Endothelial cell of umbilical vein (primary cell): ENCODE measurements at regions not wholly inside any gene's neighbourhood (a gene's known extent, or its start where the extent isn't known, plus 50 kb on each side); places are given as distances from the start of the nearest gene placed in this dataset.

Experiments
- BruUV-seq: library from RNA; stranded (reverse); fragments of 400-500 nt; replicated peaks from 2 replicates; lab custom pipeline; 2021; lab: Mats Ljungman, UMichigan
- CTCF ChIA-PET: fragments of 300-600, 350-600 bp; sonication (Branson Sonifier 250); formaldehyde crosslinking; loops from one replicate; lab custom pipeline; 2021; ENCODE audit warnings: antibody characterized with exemption, inconsistent platforms; lab: Charles Lee
- POLR2A ChIA-PET: fragments of 300-600, 350-600 bp; sonication (Branson Sonifier 250); formaldehyde crosslinking; loops from one replicate; lab custom pipeline; 2021; ENCODE audit warnings: antibody characterized with exemption, inconsistent platforms; lab: Charles Lee
- DNase-seq: peaks from one replicate; pipeline ENCODE4 v3.0.0-alpha.2; 2011; ENCODE audit warnings: low read depth, low spot score
- FAIRE-seq: peaks from 2 replicates; lab custom pipeline; 2011; peaks lifted over from hg19 to GRCh38; lab: Jason Lieb, UNC
- H2AFZ ChIP-seq: 2 replicates; pipeline ENCODE4 v1.6.0; 2012; ENCODE audit warnings: low read depth, low read length, control low read depth, inconsistent platforms
- H3K27ac ChIP-seq: 2 replicates; pipeline ENCODE4 v1.5.1; 2011; ENCODE audit warnings: low read depth, mild to moderate bottlenecking, control low read depth, low read length, moderate library complexity; ENCODE audit not compliant: insufficient read depth
- H3K27me3 ChIP-seq, 2 experiments: 2 replicates each; pipeline versions ENCODE4 v1.6.0 to v1.6.1; 2011; ENCODE audit warnings: low read length in 2 of 2, mixed read lengths in 1 of 2; ENCODE audit not compliant: control insufficient read depth in 2 of 2, insufficient read depth in 2 of 2
- H3K36me3 ChIP-seq, 2 experiments: 2 replicates in 1 of 2; 3 replicates in 1 of 2; pipeline ENCODE4 v1.5.1; 2011; ENCODE audit warnings: low read length in 2 of 2, mild to moderate bottlenecking in 1 of 2, moderate library complexity in 1 of 2; ENCODE audit not compliant: control insufficient read depth in 2 of 2, insufficient read depth in 2 of 2; ENCODE audit errors: extremely low read depth in 1 of 2
- H3K4me1 ChIP-seq: 3 replicates; pipeline ENCODE4 v1.5.1; 2011; ENCODE audit warnings: mild to moderate bottlenecking, low read length; ENCODE audit not compliant: control insufficient read depth, insufficient read depth; ENCODE audit errors: extremely low read depth
- H3K4me2 ChIP-seq: 2 replicates; pipeline ENCODE4 v1.6.1; 2011; ENCODE audit warnings: low read length, control low read depth, mixed read lengths; ENCODE audit not compliant: insufficient read depth
- H3K4me3 ChIP-seq, 3 experiments: fragments of 200-600 bp in 1 of 3; sonication (generic), shearing (Covaris generic) in 1 of 3; replicated peaks in 1 of 3; 2 replicates each; pipeline ENCODE4 v1.5.1; 2011 to 2016; ENCODE audit warnings: control low read depth in 3 of 3, low read length in 3 of 3, mild to moderate bottlenecking in 2 of 3, inconsistent platforms in 1 of 3, low read depth in 1 of 3, moderate library complexity in 1 of 3; ENCODE audit not compliant: insufficient read depth in 1 of 3
- H3K79me2 ChIP-seq: 2 replicates; pipeline ENCODE4 v1.6.0; 2012; ENCODE audit warnings: low read length, inconsistent platforms; ENCODE audit not compliant: control insufficient read depth, insufficient read depth
- H3K9ac ChIP-seq: replicated peaks from 2 replicates; pipeline ENCODE3; 2011; ENCODE audit warnings: low read length, control low read depth; ENCODE audit not compliant: insufficient read depth; ENCODE audit errors: extremely low read depth
- H3K9me1 ChIP-seq: replicated peaks from 3 replicates; pipeline ENCODE4 v1.6.0; 2011; ENCODE audit warnings: mild to moderate bottlenecking, low read length; ENCODE audit not compliant: control insufficient read depth, insufficient read depth; ENCODE audit errors: extremely low read depth
- H3K9me3 ChIP-seq: replicated peaks from 2 replicates; pipeline ENCODE4 v1.5.1; 2012; ENCODE audit warnings: low read length, inconsistent platforms; ENCODE audit not compliant: control insufficient read depth, insufficient read depth
- H4K20me1 ChIP-seq: replicated peaks from 2 replicates; pipeline ENCODE3; 2011; ENCODE audit warnings: mild to moderate bottlenecking, low read length; ENCODE audit not compliant: control insufficient read depth, insufficient read depth; ENCODE audit errors: extremely low read depth
- CTCF ChIP-seq, 2 donors: IDR thresholded peaks; 1 replicate in 1 of 2; 2 replicates in 1 of 2; pipeline ENCODE4 v1.5.1; 2011; ENCODE audit warnings: low read length in 2 of 2, mild to moderate bottlenecking in 2 of 2, moderate library complexity in 2 of 2, control low read depth in 1 of 2, inconsistent platforms in 1 of 2, low read depth in 1 of 2; ENCODE audit not compliant: insufficient read depth in 1 of 2; ENCODE audit errors: extremely low read depth in 1 of 2
- EZH2 ChIP-seq: IDR thresholded peaks from 2 replicates; pipeline ENCODE4 v1.6.1; 2012; ENCODE audit warnings: borderline replicate concordance, low read depth, mild to moderate bottlenecking, moderate library complexity, low read length, inconsistent platforms; ENCODE audit not compliant: severe bottlenecking
- FOS ChIP-seq: IDR thresholded peaks from 2 replicates; pipeline ENCODE4 v1.6.1; 2011; ENCODE audit warnings: mild to moderate bottlenecking, low read length, moderate library complexity, borderline replicate concordance; ENCODE audit not compliant: insufficient read depth
- GATA2 ChIP-seq: IDR thresholded peaks from 2 replicates; pipeline ENCODE4 v1.7.0; 2011; ENCODE audit warnings: low read depth, mild to moderate bottlenecking, moderate library complexity, mixed read lengths, low read length; ENCODE audit not compliant: insufficient read length, insufficient read depth
- JUN ChIP-seq: IDR thresholded peaks from 2 replicates; pipeline ENCODE4 v1.6.1; 2011; ENCODE audit warnings: borderline replicate concordance, low read depth; ENCODE audit not compliant: insufficient read length, insufficient read depth
- MAX ChIP-seq: IDR thresholded peaks from 2 replicates; pipeline ENCODE4 v1.6.1; 2011; ENCODE audit not compliant: insufficient read depth, insufficient read length
- MYC ChIP-seq: IDR thresholded peaks from one replicate; pipeline ENCODE4 v1.6.1; 2011; ENCODE audit warnings: mild to moderate bottlenecking, low read depth, low read length
- POLR2A ChIP-seq: IDR thresholded peaks from 2 replicates; pipeline ENCODE4 v1.6.1; 2012; ENCODE audit warnings: low read depth, mild to moderate bottlenecking, control low read depth, low read length
- POLR2AphosphoS5 ChIP-seq: IDR thresholded peaks from 2 replicates; pipeline ENCODE4 v1.6.1; 2012; ENCODE audit warnings: low read depth, mild to moderate bottlenecking, control low read depth, low read length, moderate library complexity; ENCODE audit not compliant: insufficient read depth
- dilution Hi-C: fragments of 300-500 bp; cut with MboI; formaldehyde crosslinking; loops from one replicate; pipeline ENCODE4 v1.15.0; 2019; ENCODE audit warnings: low sequenced_read_pairs; ENCODE audit not compliant: extremely low pct_ligation_motif_present
- intact Hi-C: fragments of 100-400 bp; cut with micrococcal nuclease; formaldehyde crosslinking; loops from one replicate; pipeline ENCODE4 v1.10.0; 2022

GRCh38 chr1:177800400-177801088, 169.3 kb downstream of the SEC16B start:
- no peaks in the 10 kb centered on the region for H3K27me3 ChIP-seq
- ChIA-PET POLR2A (no interaction called here), CTCF (no interaction called here)
- H3K79me2 ChIP-seq: no peaks in the 10 kb centered on the region
- dilution Hi-C loops (no loop called here), intact Hi-C loops (no loop called here)
- no peak for TF ChIP-seq FOS
- no peak for TF ChIP-seq POLR2AphosphoS5
- TF ChIP-seq JUN: no peak
- TF ChIP-seq EZH2: no peak
- TF ChIP-seq POLR2A: no peak
- TF ChIP-seq MYC: no peak
- TF ChIP-seq GATA2: no peak
- no peak for TF ChIP-seq CTCF (IDR thresholded peaks at IDR 0.05; ENCODE audit: extremely low read depth in 1 of 2, insufficient read depth in 1 of 2, low read depth in 1 of 2, low read length in 2 of 2)
- TF ChIP-seq MAX: no peak
- no peak overlapping the region for H3K9ac ChIP-seq
- H3K36me3 ChIP-seq: no peaks in the 10 kb centered on the region
- H2AFZ ChIP-seq: no peak overlapping the region
- no peak overlapping the region for H3K4me3 ChIP-seq
- H3K9me3 ChIP-seq: no peaks in the 10 kb centered on the region
- no peak for DNase-seq
- no peaks in the 10 kb centered on the region for H3K9me1 ChIP-seq
- H3K27ac ChIP-seq: no peak overlapping the region
- no peaks in the 10 kb centered on the region for H3K4me1 ChIP-seq
- no peaks in the 10 kb centered on the region for H4K20me1 ChIP-seq
- no peak overlapping the region for H3K4me2 ChIP-seq
- no peak for FAIRE-seq
- BruUV-seq: no TSS peak
